DOHH2 (cell line): ENCODE measurements at regions not wholly inside any gene's neighbourhood (a gene's known extent, or its start where the extent isn't known, plus 50 kb on each side); places are given as distances from the start of the nearest gene placed in this dataset.

Experiments
- H3F3A ChIP-seq: fragments of 200-600 bp; sonication (generic), shearing (Covaris generic); 2 replicates; pipeline ENCODE4 v1.6.0; 2016; ENCODE audit warnings: antibody characterized with exemption, mild to moderate bottlenecking; ENCODE audit not compliant: control insufficient read depth, insufficient read depth
- H3K27ac ChIP-seq: fragments of 200-600 bp; sonication (generic); 2 replicates; pipeline ENCODE4 v1.5.1; 2014; ENCODE audit warnings: low read depth, mild to moderate bottlenecking, low read length, moderate library complexity
- H3K27me3 ChIP-seq: fragments of 200-600 bp; sonication (generic); 2 replicates; pipeline ENCODE4 v1.6.1; 2014; ENCODE audit warnings: mild to moderate bottlenecking, low read length, mixed read lengths; ENCODE audit not compliant: control insufficient read depth
- H3K36me3 ChIP-seq: fragments of 200-600 bp; sonication (generic); 2 replicates; pipeline ENCODE4 v1.6.1; 2014; ENCODE audit warnings: mild to moderate bottlenecking, low read length, moderate library complexity, mixed read lengths; ENCODE audit not compliant: control insufficient read depth
- H3K4me1 ChIP-seq: fragments of 200-600 bp; sonication (generic); 2 replicates; pipeline ENCODE4 v1.6.1; 2014; ENCODE audit warnings: mild to moderate bottlenecking, low read length, mixed read lengths; ENCODE audit not compliant: control insufficient read depth
- H3K4me2 ChIP-seq: fragments of 200-600 bp; sonication (generic); 2 replicates; pipeline ENCODE4 v1.6.0; 2014; ENCODE audit warnings: mild to moderate bottlenecking, low read length, moderate library complexity
- H3K4me3 ChIP-seq: fragments of 200-600 bp; sonication (generic); 2 replicates; pipeline ENCODE4 v1.5.1; 2014; ENCODE audit warnings: mild to moderate bottlenecking, low read length, mixed read lengths
- H3K79me2 ChIP-seq: fragments of 200-600 bp; sonication (generic); 2 replicates; pipeline ENCODE4 v1.6.1; 2014; ENCODE audit warnings: mild to moderate bottlenecking, low read length, mixed read lengths; ENCODE audit not compliant: control insufficient read depth
- H3K9me2 ChIP-seq: fragments of 200-600 bp; sonication (generic); replicated peaks from 2 replicates; pipeline ENCODE4 v1.6.1; 2014; ENCODE audit warnings: mild to moderate bottlenecking, low read length, mixed read lengths; ENCODE audit not compliant: control insufficient read depth
- H3K9me3 ChIP-seq: fragments of 200-600 bp; sonication (generic); 2 replicates; pipeline ENCODE4 v1.6.1; 2014; ENCODE audit warnings: antibody characterized with exemption, low read length, mixed read lengths; ENCODE audit not compliant: control insufficient read depth, insufficient read depth
- H4K20me1 ChIP-seq: fragments of 200-600 bp; sonication (generic); 2 replicates; pipeline ENCODE4 v1.6.0; 2014; ENCODE audit warnings: low read depth, mild to moderate bottlenecking, antibody characterized with exemption, low read length, moderate library complexity; ENCODE audit not compliant: control insufficient read depth, insufficient read depth
- CTCF ChIP-seq: fragments of 200-600 bp; sonication (generic); IDR thresholded peaks from one replicate; pipeline ENCODE4 v1.5.1; 2014; ENCODE audit warnings: antibody characterized with exemption, mild to moderate bottlenecking, low read depth, low read length; ENCODE audit not compliant: poor library complexity, severe bottlenecking
- EZH2phosphoT487 ChIP-seq: fragments of 200-600 bp; sonication (generic); IDR thresholded peaks from 2 replicates; pipeline ENCODE4 v1.6.1; 2017; ENCODE audit warnings: borderline replicate concordance, mild to moderate bottlenecking, antibody characterized with exemption, low read length, moderate library complexity, mixed read lengths

- Histone ChIP-seq H3K9me3 (peaks cover 26% of the 10 kb centered on the region), H3K4me1 (no peaks in the 10 kb centered on the region), H3K9me2 (no peaks in the 10 kb centered on the region), H3K27ac (no peak overlapping the region), H3K4me3 (no peak overlapping the region), H4K20me1 (no peaks in the 10 kb centered on the region), H3K36me3 (no peaks in the 10 kb centered on the region), H3K79me2 (no peaks in the 10 kb centered on the region), H3F3A (no peaks in the 10 kb centered on the region), H3K4me2 (no peak overlapping the region), H3K27me3 (no peaks in the 10 kb centered on the region)
- TF ChIP-seq EZH2phosphoT487 (no peak), CTCF (no peak)
Observed at GRCh38 chr18:4573735-4574134, 118.6 kb upstream of the DLGAP1 start.

GRCh38 chr18:4557502-4557901 is 102.4 kb upstream of the DLGAP1 start:
- Histone ChIP-seq H3K9me3 (no peaks in the 10 kb centered on the region), H3K27me3 (no peaks in the 10 kb centered on the region), H4K20me1 (no peaks in the 10 kb centered on the region), H3K4me1 (no peaks in the 10 kb centered on the region), H3K36me3 (no peaks in the 10 kb centered on the region), H3K4me2 (no peak overlapping the region), H3F3A (no peaks in the 10 kb centered on the region), H3K4me3 (no peak overlapping the region), H3K79me2 (no peaks in the 10 kb centered on the region), H3K9me2 (no peaks in the 10 kb centered on the region), H3K27ac (no peak overlapping the region)
- no peak for TF ChIP-seq EZH2phosphoT487
- TF ChIP-seq CTCF = no peak

GRCh38 chr18:4551001-4551360 is 95.9 kb upstream of the DLGAP1 start:
- H3K9me3 ChIP-seq = no peaks in the 10 kb centered on the region
- no peak for TF ChIP-seq CTCF
- TF ChIP-seq EZH2phosphoT487 = no peak

More at GRCh38 chr18:4551001-4551360, 95.9 kb upstream of the DLGAP1 start:
- Histone ChIP-seq H4K20me1 (no peaks in the 10 kb centered on the region), H3K4me3 (no peak overlapping the region), H3K36me3 (no peaks in the 10 kb centered on the region), H3K4me2 (no peak overlapping the region), H3F3A (no peaks in the 10 kb centered on the region), H3K27ac (no peak overlapping the region), H3K79me2 (no peaks in the 10 kb centered on the region), H3K4me1 (no peaks in the 10 kb centered on the region), H3K9me2 (no peaks in the 10 kb centered on the region), H3K27me3 (no peaks in the 10 kb centered on the region)
